ENCODE measurements at regions not wholly inside any gene's neighbourhood (a gene's known extent, or its start where the extent isn't known, plus 50 kb on each side); places are given as distances from the start of the nearest gene placed in this dataset.

DNA sequence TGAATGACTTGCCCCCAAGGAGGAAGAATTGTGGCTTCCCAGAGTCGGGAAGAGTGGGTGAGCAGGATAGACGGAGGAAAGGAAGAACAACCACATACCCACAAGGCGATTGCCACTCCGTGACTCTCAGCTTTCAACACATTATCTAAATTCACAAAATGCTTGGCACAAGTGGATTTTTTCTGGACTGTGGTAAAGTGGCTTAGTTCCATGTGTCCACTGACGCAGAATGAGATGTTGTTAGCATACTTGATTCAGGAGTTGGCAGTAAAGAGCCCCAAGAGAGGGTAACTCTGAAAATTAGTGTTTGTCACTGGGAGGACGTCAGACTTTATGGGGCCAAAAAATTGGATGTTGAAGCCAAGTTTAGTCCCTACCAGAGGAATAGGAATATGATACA is 198.8 kb upstream of the CTNNB1 start:
- no peak for DNase-seq

DNA sequence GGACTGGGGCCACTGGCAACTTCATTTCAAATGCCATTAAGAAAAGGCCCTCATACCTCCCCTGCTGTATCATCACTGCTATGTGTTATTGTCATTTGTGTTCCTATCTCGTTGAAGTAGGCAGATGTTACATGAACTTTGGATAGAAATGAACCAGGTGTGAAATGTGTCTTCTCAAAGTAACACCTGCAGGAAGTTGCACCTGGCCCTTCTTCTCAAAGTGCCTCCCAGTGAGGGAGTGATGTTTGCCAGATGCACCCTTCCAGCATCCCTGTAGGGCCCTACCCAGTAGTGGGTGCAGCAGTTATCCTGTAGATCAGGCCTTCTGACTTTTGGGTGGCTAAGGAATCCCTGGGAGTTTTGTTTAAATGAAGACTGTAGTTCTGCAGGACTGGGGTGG is 197.7 kb upstream of the CTNNB1 start:
- no peak for DNase-seq

DNA sequence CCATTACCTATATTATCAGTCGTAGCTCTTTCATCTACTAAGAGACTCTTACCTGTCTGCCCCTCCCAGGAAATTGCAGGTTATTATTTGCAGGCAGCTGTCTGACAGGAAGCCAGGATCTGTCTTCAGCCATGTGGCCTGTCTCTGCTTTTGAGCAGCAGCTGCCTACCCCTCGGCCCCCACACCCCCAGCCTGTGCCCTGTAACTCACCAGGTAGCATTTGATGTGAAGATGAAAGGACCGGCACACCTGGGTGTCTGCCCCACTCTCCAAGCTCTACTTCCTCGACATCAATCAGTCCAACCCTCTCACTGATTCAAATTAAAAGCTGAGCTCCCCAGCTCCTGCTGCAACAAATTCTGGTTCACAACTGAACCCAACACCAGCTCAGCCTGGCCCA is 197.2 kb upstream of the CTNNB1 start:
- no peak for DNase-seq

DNA sequence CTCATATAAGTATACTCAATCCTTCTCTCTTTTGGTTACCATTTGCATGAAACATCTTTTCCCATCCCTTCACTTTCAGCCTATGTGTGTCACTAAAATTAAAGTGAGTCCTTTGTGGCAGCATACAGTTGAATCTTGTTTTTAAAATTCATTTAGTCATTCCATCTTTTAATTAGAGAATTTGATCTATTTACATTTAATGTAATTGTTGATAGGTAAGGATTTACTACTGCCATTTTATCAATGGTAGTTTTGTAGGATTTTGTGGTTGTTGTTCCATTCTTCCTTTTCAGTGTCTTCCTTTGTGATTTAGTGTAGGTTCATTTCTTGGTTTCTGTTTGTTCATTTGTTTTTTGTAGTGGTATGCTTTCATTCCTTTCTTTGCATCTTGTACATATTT is 191.9 kb upstream of the CTNNB1 start:
- DNase-seq: no peak

DNA sequence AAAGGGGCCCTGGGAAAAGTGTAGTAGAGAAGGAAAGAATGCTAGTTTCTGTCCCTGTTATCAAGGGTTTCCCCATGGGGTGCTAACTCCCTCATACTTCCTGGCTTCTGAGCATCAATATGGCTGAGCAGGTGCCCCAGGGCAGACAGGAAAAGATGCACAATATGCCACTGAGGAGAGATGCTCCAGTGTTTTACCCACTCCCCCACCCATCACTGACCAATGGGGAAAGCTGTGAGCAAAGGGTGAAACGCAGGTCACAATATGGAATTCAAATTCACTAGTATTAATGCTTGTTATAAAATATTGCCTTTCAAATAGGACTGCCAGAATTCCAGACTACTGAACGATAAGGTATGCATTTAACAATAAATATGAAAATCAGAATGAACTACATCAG is 187.5 kb upstream of the CTNNB1 start:
- DNase-seq: no peak

DNA sequence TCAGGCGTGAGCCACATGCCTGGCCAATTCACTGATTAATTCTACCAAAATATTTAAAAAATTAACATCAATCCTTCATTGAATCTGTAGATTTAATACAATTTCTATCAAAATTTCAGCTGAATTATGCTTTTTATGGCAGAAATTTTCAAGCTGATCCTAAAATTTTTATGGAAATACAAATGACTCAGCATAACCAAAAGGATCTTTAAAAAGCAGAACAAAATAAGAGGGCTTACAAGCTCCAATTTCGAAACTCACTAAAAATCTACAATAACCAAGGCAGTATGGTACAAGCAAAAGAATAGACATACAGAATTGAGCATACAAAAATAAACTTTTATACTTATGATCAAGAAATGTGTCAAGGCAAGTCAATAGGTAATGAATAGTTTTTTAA is 180.4 kb upstream of the CTNNB1 start:
- DNase-seq: no peak

DNA sequence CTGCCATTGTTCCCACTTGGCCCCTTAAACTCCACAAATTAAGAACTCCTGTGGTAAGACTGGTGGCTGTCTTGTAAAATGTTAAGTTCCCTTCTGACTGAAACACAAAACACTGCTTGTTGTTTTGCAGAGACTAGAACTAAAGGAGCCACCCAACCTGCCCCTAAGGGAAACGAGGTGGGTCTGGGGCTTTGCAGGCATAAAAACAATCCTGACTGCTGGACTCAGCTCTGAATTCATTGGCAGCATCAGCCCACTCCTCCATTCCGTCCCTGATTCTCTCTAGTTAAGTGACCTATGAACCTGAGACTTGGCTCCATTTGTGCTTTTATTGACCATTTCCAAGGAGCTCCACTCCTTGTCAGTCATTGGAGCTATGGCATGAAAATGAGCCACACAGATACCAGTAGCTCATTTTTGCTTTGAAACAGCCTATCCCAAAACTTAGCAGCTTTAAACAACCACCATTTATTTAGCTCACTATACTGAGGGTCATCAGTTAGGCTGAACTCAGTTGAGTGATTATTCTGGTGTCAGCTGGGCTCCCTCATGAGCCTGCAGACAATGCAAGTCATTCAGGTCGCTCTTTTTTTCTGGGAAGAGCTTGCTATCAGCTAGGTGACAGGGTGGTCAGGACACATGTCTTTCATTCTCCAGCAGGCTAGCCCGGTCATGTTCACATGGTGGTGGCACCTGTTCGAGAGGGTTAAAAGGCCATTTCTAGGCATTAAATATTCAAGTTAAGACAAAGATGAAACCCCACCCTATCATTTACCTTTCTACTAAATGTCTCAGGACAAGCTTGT is 175.1 kb upstream of the CTNNB1 start:
- DNase-seq: no peak

DNA sequence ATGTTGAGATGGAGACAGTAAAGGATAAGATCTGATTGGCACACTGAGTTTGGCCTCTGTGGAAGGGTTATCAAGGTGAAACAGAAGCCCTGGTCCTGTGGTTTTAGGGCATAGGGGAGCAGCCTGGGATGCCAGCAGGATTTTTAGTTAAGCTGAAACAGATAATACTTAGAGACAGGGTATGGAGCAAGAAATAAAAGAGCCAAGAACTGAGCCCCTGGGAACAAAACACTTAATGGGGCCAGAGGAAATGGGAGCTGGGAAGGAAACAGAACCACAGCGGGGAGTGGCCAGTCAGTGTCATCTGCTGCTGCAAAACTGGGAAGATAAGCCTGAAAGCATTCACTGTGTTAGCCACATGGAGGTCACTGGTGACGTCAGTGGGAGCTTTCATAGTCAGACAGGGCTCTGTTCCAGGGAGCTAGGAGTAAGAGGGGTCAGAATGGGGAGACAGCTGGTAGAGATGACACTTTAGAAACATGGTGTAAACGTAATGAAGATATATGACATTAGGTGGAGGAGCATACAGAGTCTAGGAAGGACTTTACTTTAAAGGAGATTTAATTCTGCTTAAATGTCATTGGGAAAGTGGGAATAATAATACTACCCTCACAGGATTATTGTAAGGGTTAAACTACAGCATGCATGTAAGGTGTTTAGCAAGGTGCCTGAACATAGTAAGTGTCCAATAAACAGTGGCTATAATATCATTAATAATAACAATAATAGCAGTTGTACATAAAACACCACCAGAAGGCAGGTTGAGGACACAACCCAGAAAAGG is 172.7 kb upstream of the CTNNB1 start:
- peak; percentile 25 to 29 for DNase-seq

DNA sequence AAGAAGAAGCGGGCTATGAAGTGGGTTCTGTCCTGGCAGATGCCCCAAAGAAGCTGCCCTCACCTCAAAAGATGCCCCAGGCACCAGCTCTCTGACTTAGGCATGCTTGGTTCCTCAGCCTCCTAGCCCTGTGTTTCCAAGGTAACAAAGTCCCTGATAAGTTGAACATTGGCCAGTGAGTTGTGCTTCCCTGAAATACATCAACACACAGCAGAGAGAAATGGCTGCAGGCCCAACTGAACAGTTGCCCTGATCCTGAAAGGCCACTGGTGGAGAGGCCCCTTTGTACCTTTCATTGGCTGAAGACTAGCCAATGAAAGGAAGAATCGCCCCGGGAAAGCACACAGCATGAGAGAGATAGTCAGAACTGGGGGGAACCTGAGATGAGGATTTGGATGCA is 169.9 kb upstream of the CTNNB1 start:
- DNase-seq: no peak

DNA sequence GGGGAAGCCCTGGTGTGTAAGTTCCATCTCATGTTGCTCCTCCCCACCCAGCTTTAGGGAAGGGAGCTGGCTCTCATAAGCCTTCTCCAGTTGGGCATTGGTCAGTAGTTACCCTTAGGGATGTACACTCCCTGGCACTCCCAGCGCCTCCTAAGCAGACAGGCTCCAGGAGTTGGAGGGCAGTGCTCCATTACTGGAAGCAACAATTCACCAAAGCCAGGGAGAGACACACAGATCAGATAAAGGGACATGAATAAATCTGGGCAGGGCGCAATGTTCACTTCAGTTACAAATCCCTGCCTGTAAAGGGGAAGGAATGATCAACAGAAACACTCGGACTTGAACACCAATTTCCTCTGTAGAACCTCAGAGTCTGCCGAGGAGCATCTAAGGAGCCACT is 169.1 kb upstream of the CTNNB1 start:
- no peak for DNase-seq

DNA sequence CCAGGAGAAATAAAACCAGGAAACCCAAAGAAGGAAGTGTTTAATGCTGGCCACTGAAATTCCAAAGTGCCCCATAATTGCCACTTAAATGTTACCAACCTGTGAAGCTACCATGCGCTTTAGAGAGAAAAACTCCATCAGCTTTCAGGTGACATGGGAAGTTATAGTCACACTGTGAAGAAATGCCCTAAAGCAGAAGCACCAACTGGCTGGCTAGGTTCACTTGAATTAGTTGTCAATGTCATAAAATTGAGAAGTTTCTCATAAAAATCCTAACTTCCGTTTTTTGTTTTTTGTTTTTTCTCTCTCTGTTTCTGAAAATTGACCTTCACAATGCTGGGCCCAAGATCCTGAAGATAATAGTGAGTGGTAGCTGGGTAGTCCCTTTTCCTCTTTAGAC is 167.9 kb upstream of the CTNNB1 start:
- no peak for DNase-seq

DNA sequence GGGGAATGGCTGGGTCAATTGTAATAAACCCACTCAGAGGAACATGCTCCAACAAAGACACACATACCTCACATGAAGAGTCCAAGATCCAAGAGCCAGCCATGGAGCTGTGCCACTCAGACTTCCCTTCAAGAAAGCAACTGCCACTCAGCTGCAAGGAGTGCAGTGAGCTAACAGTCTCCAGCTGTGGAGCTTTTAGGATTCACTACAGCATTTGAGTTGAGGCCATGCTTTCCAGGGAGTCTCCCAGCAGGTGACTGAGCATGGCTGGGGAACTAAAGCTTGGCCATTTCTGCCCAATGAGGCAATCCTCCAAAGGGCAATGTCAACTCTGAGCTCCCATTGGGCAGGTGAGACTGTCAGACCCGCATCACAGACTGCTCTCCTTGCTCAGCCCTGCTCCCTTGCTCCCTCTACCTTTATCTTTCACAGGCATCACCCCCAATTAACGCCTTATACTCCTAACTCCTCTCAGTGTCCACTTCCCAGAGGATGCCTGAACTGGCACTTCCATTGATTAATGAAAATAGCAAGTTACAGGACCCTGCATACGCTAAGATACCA is 165.3 kb upstream of the CTNNB1 start:
- DNase-seq: no peak

DNA sequence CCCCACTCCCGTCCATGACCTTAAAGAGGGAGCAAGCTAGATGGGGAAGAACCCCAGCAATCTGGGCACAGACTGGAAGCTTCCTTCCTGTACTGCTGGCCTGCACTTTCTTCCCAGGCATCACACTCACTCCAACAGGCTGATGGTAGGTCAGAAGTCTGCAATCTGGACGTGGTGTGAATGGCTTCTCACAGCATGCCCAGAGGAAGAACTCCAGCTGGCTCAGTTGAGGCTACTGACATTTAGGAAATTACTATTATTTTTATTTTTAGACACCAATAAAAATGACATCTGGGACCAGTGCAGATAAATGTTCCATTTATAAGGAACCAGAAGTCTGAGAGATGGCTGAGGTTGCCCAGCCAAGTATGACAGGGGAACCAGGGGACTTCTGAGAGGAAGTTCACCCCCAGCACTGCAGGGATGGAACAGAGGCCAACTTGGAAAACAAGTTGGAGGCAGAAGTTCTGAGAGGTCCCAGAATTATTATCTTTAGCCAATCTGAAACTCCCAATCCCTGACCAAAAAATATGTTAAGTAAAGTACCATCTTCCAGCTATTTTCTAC is 163.8 kb upstream of the CTNNB1 start:
- no peak for DNase-seq

DNA sequence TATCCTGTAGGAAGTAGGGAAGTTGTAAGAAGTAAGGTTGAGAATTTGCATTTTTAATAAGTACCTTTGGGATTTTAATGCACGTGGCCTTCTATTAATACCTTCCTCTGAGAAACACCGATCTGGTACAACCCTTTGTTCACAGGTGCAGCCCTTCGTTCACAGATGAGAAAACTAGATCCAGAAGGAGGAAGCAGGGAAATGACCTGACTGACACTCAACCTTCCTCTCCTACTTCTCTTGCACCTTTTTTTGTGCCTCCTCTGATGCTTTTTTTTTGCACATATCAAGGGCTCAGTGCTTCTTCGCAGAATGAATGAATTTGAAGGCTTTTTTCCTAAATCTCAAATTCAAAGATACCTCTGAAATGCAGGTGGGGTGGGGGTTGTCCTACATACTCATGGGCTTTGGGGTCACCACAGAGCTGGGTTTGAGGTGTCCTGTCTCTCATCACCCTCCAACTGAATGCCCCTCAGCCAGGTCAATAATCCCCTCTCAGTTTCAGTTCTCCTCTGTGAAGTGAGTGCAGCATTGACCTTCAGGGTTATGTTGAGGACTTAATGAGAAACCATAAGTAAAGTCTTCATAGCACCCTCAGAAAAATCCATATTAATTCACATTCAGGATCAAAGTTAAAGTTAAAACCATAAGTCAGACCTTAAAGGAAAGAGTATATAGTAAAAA is 161.5 kb upstream of the CTNNB1 start:
- no peak for DNase-seq

DNA sequence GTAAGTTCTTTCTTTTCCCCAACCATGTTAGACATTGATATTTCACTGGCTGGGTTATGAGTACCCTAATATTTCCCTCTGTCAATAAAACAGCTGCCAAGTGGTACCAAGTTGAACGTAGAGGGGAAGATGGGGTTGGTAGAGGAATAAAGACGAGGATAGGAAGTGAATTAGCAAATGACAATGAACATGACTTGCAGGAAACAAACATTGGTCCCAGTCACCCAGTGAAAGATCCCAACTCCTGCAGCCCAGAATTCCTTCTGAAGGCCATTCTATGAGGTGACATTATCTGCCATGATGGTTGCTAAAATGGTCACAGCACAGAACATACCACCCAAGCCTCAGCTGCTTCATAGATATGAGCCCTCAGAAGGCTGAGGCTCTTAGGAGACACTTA is 159.0 kb upstream of the CTNNB1 start:
- no peak for DNase-seq

DNA sequence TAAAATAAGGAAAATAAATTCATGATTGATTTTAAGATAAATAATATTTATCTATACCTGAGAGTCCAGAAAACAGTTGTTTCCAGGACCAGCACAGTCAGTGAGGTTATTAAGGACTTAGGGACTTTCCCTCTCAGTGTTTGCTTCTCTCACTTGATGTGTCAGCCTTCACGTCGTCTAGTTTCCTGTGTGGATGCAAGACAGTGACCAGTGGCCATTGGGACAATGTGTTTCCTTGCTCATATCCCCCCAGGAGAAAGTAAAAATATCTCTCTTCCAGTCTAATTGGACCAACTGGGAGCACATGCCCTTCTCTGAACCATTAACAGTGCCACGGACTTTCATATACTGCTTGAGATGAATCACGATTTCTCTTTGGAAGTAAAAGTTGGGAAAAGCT is 157.8 kb upstream of the CTNNB1 start:
- no peak for DNase-seq

DNA sequence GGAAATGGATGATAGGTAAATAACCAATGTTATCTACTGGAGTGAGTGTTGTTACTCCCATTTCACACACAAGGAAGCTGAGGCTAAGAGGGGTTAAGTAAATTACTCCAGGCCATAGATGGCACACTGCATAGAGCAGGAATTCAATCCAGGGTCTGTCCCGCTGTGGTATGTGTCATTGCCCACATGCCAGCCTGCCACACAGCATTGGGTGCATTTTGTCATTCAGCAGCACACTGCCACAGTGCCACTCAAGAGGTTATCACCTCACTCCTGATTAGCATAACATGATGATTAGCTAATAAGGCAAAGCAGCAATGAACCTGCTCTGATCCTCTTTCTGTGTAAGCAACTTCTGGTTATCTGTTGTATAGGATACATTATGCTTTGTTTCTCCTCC is 157.4 kb upstream of the CTNNB1 start:
- DNase-seq: no peak

DNA sequence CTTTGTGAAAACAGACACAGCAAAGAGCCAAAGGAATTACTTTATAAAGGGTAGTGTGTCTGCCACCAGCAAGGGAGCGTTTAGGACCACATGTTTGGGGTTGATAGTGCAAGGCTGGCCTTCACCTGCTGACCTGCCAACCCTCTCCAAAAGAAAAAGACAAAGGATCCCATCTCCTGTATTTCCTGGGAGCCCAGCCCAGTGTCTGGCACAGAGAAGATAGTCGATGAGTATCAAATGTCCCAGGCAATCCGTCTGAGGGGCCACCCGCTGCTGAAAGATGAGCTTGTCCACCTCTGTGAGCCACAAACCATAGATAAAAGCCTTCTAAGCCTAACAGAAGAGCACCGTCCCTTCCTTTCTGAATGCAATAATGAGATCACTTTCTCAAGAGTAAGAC is 154.8 kb upstream of the CTNNB1 start:
- DNase-seq: no peak

DNA sequence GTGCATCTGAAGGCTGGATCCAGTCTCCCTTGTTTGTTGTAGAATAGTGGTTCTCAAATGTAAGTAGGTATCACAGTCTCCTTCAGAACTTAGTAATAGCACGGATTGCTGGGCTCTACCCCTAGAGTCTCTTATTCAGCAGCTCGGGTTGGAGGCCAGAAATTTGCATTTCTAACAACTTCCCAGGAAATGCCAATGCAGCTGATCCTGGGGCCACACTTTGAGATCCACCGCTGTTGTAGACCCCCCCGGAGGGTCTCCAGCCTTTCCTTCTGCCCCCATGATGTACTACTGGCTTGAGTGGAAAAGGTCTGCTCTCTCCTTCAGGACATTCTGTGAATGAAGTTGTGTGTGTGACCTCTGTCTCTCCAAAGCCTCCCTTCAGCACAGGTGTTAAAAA is 153.8 kb upstream of the CTNNB1 start:
- no peak for DNase-seq

DNA sequence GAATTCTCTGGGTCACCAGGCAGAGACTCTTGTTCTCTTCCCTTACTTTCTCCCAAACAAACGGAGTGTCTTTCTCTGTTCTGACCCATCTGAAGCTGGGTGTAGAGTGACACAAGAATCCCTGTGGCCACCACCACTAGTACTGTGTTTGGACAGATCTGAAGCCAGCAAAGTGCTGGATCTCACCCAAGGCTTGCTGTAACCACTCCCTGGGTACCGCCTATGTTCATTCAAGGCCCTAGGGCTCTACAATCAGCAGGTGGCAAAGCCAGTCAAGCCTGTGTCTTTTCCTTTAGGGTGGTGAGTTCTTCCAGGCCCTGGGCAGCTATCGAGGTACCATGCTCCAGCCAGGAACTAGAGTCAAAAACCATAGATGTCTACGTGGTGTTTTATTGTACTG is 149.2 kb upstream of the CTNNB1 start:
- DNase-seq: no peak

DNA sequence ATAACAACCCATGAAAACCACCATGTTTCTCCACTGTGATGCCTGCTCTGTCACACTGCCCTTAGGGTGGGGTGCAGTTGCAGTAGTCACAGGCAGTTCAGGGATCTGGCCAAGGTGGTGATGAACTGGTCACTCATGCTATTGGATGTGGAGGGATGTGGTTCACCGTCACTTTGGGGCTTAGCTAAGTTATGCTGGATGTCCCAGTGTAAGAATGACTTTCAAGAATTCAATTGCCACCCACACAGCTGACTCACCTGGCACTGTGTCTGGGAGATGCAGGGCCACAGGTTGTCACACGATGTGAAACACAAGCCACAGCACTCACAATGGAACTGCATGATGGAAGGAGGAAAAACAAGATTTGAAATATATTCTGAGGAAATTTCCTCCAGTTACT is 146.1 kb upstream of the CTNNB1 start:
- no peak for DNase-seq

DNA sequence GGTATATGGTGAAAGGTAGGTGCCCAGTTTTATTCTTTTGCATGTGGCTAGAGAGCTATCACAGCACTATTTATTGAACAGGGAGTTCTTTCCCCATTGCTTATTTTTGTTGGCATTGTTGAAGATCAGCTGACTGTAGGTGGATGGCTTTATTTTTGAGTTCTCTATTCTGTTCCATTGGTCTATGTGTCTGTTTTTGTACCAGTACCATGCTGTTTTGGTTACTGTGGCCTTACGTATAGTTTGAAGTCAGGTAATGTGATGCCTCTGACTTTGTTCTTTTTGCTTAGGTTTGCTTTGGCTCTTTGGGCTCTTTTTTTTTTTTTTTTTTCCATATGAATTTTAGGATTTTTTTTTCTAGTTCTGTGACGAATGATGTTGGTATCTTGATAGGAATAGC is 139.2 kb upstream of the CTNNB1 start:
- DNase-seq: no peak

DNA sequence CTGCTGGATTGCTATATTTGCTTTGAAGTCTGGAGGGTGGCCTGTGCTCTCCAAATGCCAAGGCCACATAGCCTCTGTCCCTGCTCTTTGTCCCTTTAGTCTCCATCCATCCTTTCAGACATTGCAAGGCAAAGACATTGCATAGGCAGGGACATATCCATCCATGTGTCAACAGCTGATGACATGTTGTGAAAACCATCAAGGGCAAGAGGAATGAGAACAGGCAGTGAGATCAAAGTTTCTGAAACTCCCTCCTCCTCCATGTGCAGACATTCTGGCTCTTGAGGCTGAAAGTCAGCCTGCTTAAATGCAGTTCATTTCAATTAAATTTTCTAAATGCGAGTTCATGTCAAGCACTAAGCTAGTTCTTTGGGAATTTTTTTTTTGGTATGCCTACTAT is 135.2 kb upstream of the CTNNB1 start:
- DNase-seq: no peak

All from SHP77 (cell line).